ENCODE measurements at regions not wholly inside any gene's neighbourhood (a gene's known extent, or its start where the extent isn't known, plus 50 kb on each side); places are given as distances from the start of the nearest gene placed in this dataset.

DNA sequence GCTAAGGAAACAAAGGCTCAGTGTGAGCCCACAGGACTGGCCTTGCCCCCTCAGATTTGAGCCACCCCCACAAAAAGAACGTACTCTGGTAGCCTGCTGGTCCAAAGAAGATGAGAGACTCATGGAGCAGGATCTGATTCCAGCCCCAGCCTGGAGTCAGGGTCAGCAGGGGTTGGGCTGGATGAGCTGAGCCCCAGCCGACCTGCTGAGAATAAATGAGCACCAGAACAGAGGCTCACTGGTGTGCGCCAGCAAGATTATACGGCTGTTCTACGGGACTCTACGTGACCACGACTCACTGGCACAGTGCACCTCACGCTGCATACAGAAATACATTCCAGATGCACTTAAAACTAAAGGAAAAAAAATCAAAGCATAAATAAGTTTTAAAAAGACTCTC lies 186.0 kb upstream of the RPL38 start:
- CTCF ChIA-PET = interaction anchor here (0.7 kb wide), 1 partner anchor 9 kb away, joined by 3 read pairs; no protein-coding TSS in a partner anchor
- H4K20me1 ChIP-seq (ENCODE audit: insufficient read depth) = no peaks in the 10 kb centered on the region
- H3K9ac ChIP-seq (ENCODE audit: low read length) = no peak overlapping the region
- POLR2A ChIA-PET = no interaction called here
- H3K79me2 ChIP-seq (ENCODE audit: insufficient read depth, low read length) = no peaks in the 10 kb centered on the region
- no peak overlapping the region for H3K4me2 ChIP-seq (ENCODE audit: low read length)
- peaks cover 75% of the 10 kb centered on the region for H3K27me3 ChIP-seq (ENCODE audit: insufficient read depth, low read length)
- no peak overlapping the region for H3K27ac ChIP-seq (ENCODE audit: low read depth, low read length)
- no peak for TF ChIP-seq SIN3A (IDR thresholded peaks at IDR 0.05; ENCODE audit: low read depth)
- TF ChIP-seq, protein P1, sequence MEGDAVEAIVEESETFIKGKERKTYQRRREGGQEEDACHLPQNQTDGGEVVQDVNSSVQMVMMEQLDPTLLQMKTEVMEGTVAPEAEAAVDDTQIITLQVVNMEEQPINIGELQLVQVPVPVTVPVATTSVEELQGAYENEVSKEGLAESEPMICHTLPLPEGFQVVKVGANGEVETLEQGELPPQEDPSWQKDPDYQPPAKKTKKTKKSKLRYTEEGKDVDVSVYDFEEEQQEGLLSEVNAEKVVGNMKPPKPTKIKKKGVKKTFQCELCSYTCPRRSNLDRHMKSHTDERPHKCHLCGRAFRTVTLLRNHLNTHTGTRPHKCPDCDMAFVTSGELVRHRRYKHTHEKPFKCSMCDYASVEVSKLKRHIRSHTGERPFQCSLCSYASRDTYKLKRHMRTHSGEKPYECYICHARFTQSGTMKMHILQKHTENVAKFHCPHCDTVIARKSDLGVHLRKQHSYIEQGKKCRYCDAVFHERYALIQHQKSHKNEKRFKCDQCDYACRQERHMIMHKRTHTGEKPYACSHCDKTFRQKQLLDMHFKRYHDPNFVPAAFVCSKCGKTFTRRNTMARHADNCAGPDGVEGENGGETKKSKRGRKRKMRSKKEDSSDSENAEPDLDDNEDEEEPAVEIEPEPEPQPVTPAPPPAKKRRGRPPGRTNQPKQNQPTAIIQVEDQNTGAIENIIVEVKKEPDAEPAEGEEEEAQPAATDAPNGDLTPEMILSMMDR (IDR thresholded peaks at IDR 0.05 in 2 of 3, conservative IDR thresholded peaks at IDR 0.05 in 1 of 3; ENCODE audit: borderline replicate concordance in 1 of 3, insufficient read depth in 1 of 3, low read depth in 2 of 3, low read length in 2 of 3) = no peak
- TF ChIP-seq POLR2A (IDR thresholded peaks at IDR 0.05; ENCODE audit: borderline replicate concordance, extremely low read depth, insufficient read depth, insufficient read length) = no peak
- no peak for TF ChIP-seq SRF (IDR thresholded peaks at IDR 0.05; ENCODE audit: low read depth)
- TF ChIP-seq ZNF274 (IDR thresholded peaks at IDR 0.05; ENCODE audit: low read depth, low read length) = no peak
- TF ChIP-seq YY1 (IDR thresholded peaks at IDR 0.05; ENCODE audit: extremely low read depth, insufficient replicate concordance, low read depth, low read length) = no peak
- TF ChIP-seq ZFX (IDR thresholded peaks at IDR 0.05) = no peak
- no peak for TF ChIP-seq JUND (IDR thresholded peaks at IDR 0.05)
- no peak for TF ChIP-seq RAD21 (IDR thresholded peaks at IDR 0.05; ENCODE audit: low read depth)
- TF ChIP-seq, protein P2, sequence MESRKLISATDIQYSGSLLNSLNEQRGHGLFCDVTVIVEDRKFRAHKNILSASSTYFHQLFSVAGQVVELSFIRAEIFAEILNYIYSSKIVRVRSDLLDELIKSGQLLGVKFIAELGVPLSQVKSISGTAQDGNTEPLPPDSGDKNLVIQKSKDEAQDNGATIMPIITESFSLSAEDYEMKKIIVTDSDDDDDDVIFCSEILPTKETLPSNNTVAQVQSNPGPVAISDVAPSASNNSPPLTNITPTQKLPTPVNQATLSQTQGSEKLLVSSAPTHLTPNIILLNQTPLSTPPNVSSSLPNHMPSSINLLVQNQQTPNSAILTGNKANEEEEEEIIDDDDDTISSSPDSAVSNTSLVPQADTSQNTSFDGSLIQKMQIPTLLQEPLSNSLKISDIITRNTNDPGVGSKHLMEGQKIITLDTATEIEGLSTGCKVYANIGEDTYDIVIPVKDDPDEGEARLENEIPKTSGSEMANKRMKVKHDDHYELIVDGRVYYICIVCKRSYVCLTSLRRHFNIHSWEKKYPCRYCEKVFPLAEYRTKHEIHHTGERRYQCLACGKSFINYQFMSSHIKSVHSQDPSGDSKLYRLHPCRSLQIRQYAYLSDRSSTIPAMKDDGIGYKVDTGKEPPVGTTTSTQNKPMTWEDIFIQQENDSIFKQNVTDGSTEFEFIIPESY (IDR thresholded peaks at IDR 0.05; ENCODE audit: extremely low read depth, insufficient replicate concordance, low read length) = no peak
- no peak for TF ChIP-seq TCF7L2 (IDR thresholded peaks at IDR 0.05; ENCODE audit: borderline replicate concordance, extremely low read depth, insufficient read depth, insufficient read length)
- TF ChIP-seq SP1 (IDR thresholded peaks at IDR 0.05; ENCODE audit: low read depth) = no peak
- no peak for TF ChIP-seq EZH2 (IDR thresholded peaks at IDR 0.05)
- BruUV-seq (replicated peaks) = no TSS peak
- no peak for DNase-seq (ENCODE audit: low read depth, low spot score)
- H3K4me3 ChIP-seq (replicated peaks in 1 of 2; ENCODE audit: low read depth in 1 of 2, low read length in 2 of 2) = no peak overlapping the region
- no peaks in the 10 kb centered on the region for H3K9me3 ChIP-seq (ENCODE audit: control insufficient read depth in 1 of 2, insufficient read depth in 1 of 2, low read depth in 1 of 2, low read length in 2 of 2)
- H2AFZ ChIP-seq (ENCODE audit: low read depth, low read length, poor library complexity, severe bottlenecking) = no peak overlapping the region
- ATAC-seq = no peak
- RAD21 ChIA-PET (ENCODE audit: low non-redundant PET in 1 of 2, low total read pairs in 2 of 2, uncharacterized antibody in 2 of 2, unreplicated experiment in 2 of 2) = no interaction called here
- no peaks in the 10 kb centered on the region for H3K4me1 ChIP-seq (ENCODE audit: control insufficient read depth in 1 of 2, insufficient read depth in 2 of 2, low read length in 2 of 2)
- intact Hi-C loops (cut with micrococcal nuclease) = no loop called here
- H3K36me3 ChIP-seq (ENCODE audit: control insufficient read depth in 1 of 2, insufficient read depth in 2 of 2, low read length in 2 of 2) = no peaks in the 10 kb centered on the region
- H3K9me2 ChIP-seq (ENCODE audit: insufficient read depth) = no peaks in the 10 kb centered on the region

All from HCT116 (cell line).